IMR-90 (cell line): ENCODE measurements at regions not wholly inside any gene's neighbourhood (a gene's known extent, or its start where the extent isn't known, plus 50 kb on each side); places are given as distances from the start of the nearest gene placed in this dataset.

ENCODE experiments used
- ATAC-seq: fragments of 200-7000 bp; cut with Tn5 transposase; 2 replicates; pipeline ENCODE4 v1.9.1; 2020; ENCODE audit warnings: low read depth, mild to moderate bottlenecking, moderate library complexity
- BruUV-seq: library from RNA; stranded (reverse); fragments of 400-500 nt; replicated peaks from 2 replicates; lab custom pipeline; 2021; lab: Mats Ljungman, UMichigan
- CTCF ChIA-PET: fragments of 300-600 bp; formaldehyde crosslinking; extraction: SDS; loops from one replicate; lab custom pipeline; 2021; ENCODE audit warnings: antibody characterized with exemption; lab: Yijun Ruan, JAX
- POLR2A ChIA-PET: fragments of 300-600 bp; sonication (Branson Sonifier 250); formaldehyde crosslinking; loops from one replicate; lab custom pipeline; 2022; ENCODE audit warnings: antibody characterized with exemption; ENCODE audit not compliant: unreplicated experiment; lab: Charles Lee
- DNase-seq: peaks from one replicate; pipeline ENCODE4 v3.0.0; 2013
- H2AFZ ChIP-seq: replicated peaks from 2 replicates; pipeline ENCODE3; 2013; ENCODE audit warnings: low read length, mild to moderate bottlenecking; ENCODE audit not compliant: poor library complexity
- H2AK5ac ChIP-seq: 2 replicates; pipeline ENCODE4 v1.6.1; 2013; ENCODE audit warnings: low read depth, low read length, inconsistent platforms
- H2AK9ac ChIP-seq: replicated peaks from 2 replicates; pipeline ENCODE3; 2013; ENCODE audit warnings: mild to moderate bottlenecking, low read depth, low read length, moderate library complexity; ENCODE audit not compliant: poor library complexity
- H2BK120ac ChIP-seq: 2 replicates; pipeline ENCODE4 v1.6.1; 2013; ENCODE audit warnings: low read depth, low read length, inconsistent platforms
- H2BK15ac ChIP-seq: 3 replicates; pipeline ENCODE4 v1.6.1; 2013; ENCODE audit warnings: low read depth, low read length, inconsistent platforms
- H2BK20ac ChIP-seq: 2 replicates; pipeline ENCODE4 v1.6.1; 2013; ENCODE audit warnings: low read depth, mild to moderate bottlenecking, inconsistent platforms, low read length, moderate library complexity
- H2BK5ac ChIP-seq: 2 replicates; pipeline ENCODE4 v1.6.1; 2013; ENCODE audit warnings: mild to moderate bottlenecking, low read depth, low read length, inconsistent platforms; ENCODE audit not compliant: poor library complexity, severe bottlenecking
- H3K14ac ChIP-seq: replicated peaks from 2 replicates; pipeline ENCODE4 v1.6.1; 2013; ENCODE audit warnings: low read depth, low read length, inconsistent platforms
- H3K18ac ChIP-seq: 2 replicates; pipeline ENCODE4 v1.6.1; 2013; ENCODE audit warnings: low read depth, low read length, control low read depth
- H3K23ac ChIP-seq: 2 replicates; pipeline ENCODE4 v1.6.1; 2013; ENCODE audit warnings: low read depth, low read length, inconsistent platforms
- H3K27ac ChIP-seq: 2 replicates; pipeline ENCODE4 v1.5.1; 2013; ENCODE audit warnings: mild to moderate bottlenecking, control low read depth, low read length; ENCODE audit not compliant: insufficient read depth
- H3K27me3 ChIP-seq: 2 replicates; pipeline ENCODE4 v1.6.1; 2013; ENCODE audit warnings: low read length; ENCODE audit not compliant: control insufficient read depth, insufficient read depth
- H3K36me3 ChIP-seq: 2 replicates; pipeline ENCODE4 v1.6.1; 2013; ENCODE audit warnings: low read length, mixed read lengths; ENCODE audit not compliant: control insufficient read depth, insufficient read depth
- H3K4ac ChIP-seq: 2 replicates; pipeline ENCODE4 v1.6.1; 2013; ENCODE audit warnings: low read depth, low read length, inconsistent platforms
- H3K4me1 ChIP-seq: 2 replicates; pipeline ENCODE4 v1.6.1; 2013; ENCODE audit warnings: low read length, mixed read lengths; ENCODE audit not compliant: control insufficient read depth, insufficient read depth
- H3K4me2 ChIP-seq: 2 replicates; pipeline ENCODE4 v1.6.1; 2013; ENCODE audit warnings: low read depth, mild to moderate bottlenecking, control low read depth, low read length, moderate library complexity
- H3K4me3 ChIP-seq: 2 replicates; pipeline ENCODE4 v1.5.1; 2013; ENCODE audit warnings: low read depth, mild to moderate bottlenecking, control low read depth, low read length, moderate library complexity; ENCODE audit not compliant: insufficient read depth
- H3K56ac ChIP-seq: 2 replicates; pipeline ENCODE4 v1.6.1; 2013; ENCODE audit warnings: low read length, inconsistent platforms; ENCODE audit not compliant: insufficient read depth; ENCODE audit errors: extremely low read depth
- H3K79me1 ChIP-seq, 2 experiments: 2 replicates each; pipeline ENCODE4 v1.6.1; 2013; ENCODE audit warnings: low read length in 2 of 2, inconsistent platforms in 1 of 2, low read depth in 1 of 2
- H3K9ac ChIP-seq: 2 replicates; pipeline ENCODE4 v1.6.1; 2013; ENCODE audit warnings: low read depth, low read length, control low read depth
- H3K9me1 ChIP-seq: 2 replicates; pipeline ENCODE4 v1.6.1; 2013; ENCODE audit warnings: low read length, inconsistent platforms; ENCODE audit not compliant: insufficient read depth
- H3K9me3 ChIP-seq: 2 replicates; pipeline ENCODE4 v1.6.1; 2013; ENCODE audit warnings: low read length; ENCODE audit not compliant: control insufficient read depth, insufficient read depth
- H4K20me1 ChIP-seq: 2 replicates; pipeline ENCODE4 v1.6.1; 2013; ENCODE audit warnings: low read length, inconsistent platforms; ENCODE audit not compliant: insufficient read depth
- H4K5ac ChIP-seq: 2 replicates; pipeline ENCODE4 v1.6.1; 2013; ENCODE audit warnings: mild to moderate bottlenecking, low read depth, low read length, control low read depth
- H4K8ac ChIP-seq, 2 experiments: 2 replicates each; pipeline ENCODE4 v1.6.1; 2013; ENCODE audit warnings: low read depth in 2 of 2, low read length in 2 of 2, control low read depth in 1 of 2, inconsistent platforms in 1 of 2
- H4K91ac ChIP-seq: 2 replicates; pipeline ENCODE4 v1.6.1; 2013; ENCODE audit warnings: low read depth, low read length, inconsistent platforms; ENCODE audit not compliant: insufficient read depth
- CHD1 ChIP-seq: IDR thresholded peaks from 2 replicates; pipeline ENCODE4 v1.6.1; 2012; ENCODE audit warnings: low read depth, low read length, improper control_type of control experiment
- MAFK ChIP-seq: IDR thresholded peaks from 2 replicates; pipeline ENCODE4 v1.6.1; 2012; ENCODE audit warnings: low read depth, low read length, improper control_type of control experiment
- WGBS, 2 experiments: methylation state at CpG; one replicate each; pipeline versions ENCODE4 v1.1.5 to v1.1.7; 2013; ENCODE audit warnings: missing lambda C conversion rate in 2 of 2; ENCODE audit not compliant: insufficient read length in 1 of 2; ENCODE audit errors: extremely low coverage in 2 of 2; 5-methylcytosine and 5-hydroxymethylcytosine counted together
- dilution Hi-C: fragments of 300-500 bp; cut with HindIII; formaldehyde crosslinking; loops from one replicate; pipeline ENCODE4 v1.14.3; 2018; ENCODE audit warnings: low sequenced_read_pairs; ENCODE audit not compliant: unreplicated experiment
- in situ Hi-C: fragments of 300-500 bp; cut with MboI; formaldehyde crosslinking; loops from 3 replicates; pipeline ENCODE4 v1.14.3; 2019; ENCODE audit warnings: low sequenced_read_pairs, inconsistent platforms, mixed read lengths
- intact Hi-C: fragments of 100-400 bp; cut with micrococcal nuclease; formaldehyde crosslinking; loops from 2 replicates; pipeline ENCODE4 v1.10.0; 2022

DNA sequence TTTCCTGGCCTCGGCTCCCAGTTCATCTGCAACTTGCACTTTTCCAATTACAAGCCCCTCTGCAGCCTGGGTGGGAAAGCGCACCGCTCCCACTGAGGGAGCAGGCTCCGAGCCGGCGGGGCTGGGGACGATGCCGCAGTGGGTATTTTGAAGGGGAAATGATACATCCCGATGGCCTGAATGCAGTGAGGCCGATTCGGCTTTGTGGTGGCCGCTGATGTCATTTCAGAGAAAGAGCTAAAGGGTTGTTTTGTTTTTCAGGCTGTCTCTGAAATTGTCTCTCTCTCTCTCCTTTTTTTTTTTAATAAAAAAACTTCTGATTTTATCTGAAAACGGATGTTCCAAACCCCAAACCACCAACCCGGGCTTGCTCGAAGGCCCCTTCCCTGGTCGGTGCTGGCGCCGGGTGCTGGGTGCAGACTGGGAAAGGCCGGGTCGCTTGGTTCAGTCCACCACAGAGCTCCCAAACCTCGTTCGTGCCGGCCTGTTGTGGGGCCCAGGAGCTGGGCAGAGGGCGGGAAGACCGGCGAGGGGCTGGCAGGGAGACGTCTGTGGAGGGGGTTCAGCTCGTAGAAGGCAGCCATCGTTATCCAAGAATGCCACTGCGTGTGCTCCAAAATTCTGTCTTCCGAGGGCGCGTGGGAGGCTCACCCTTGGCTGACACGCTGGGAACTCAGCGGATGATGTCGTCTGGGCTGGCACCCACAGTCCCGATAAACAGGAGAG is 102.8 kb downstream of the FOXL1 start:
- TF ChIP-seq CHD1 (no peak), MAFK (no peak)
- Histone ChIP-seq H3K9me3 (no peaks in the 10 kb centered on the region), H3K4ac (peak overlapping the region; percentile 65), H2BK20ac (peak overlapping the region; percentile 57; the same call in 1 of the 2 replicates), H4K20me1 (no peaks in the 10 kb centered on the region), H3K9me1 (no peaks in the 10 kb centered on the region; the same call in none of the 2 replicates), H3K56ac (no peak overlapping the region), H2BK5ac (peak overlapping the region; percentile 52), H4K91ac (peak overlapping the region; percentile 66; the same call in 1 of the 2 replicates), H3K4me2 (no peak overlapping the region), H2AK5ac (peak overlapping the region; percentile 70; the same call in 1 of the 2 replicates), H3K36me3 (no peaks in the 10 kb centered on the region), H3K4me3 (no peak overlapping the region), H2BK15ac (peak overlapping the region; percentile 30; the same call in 1 of the 3 replicates), H2AK9ac (peak overlapping the region; percentile 77), H3K23ac (no peak overlapping the region), H2AFZ (peak overlapping the region; percentile 58), H3K14ac (peak overlapping the region; percentile 38), H3K4me1 (peaks cover 8% of the 10 kb centered on the region), H3K9ac (no peak overlapping the region), H3K79me1 (no peaks in the 10 kb centered on the region; a peak in 1 of 4 replicates), H4K5ac (peak overlapping the region; percentile 55), H2BK120ac (peak overlapping the region; percentile 81), H4K8ac (peak overlapping the region; percentile 51 to 76; a peak in 3 of 4 replicates), H3K27ac (no peak overlapping the region), H3K18ac (0 out of 2 replicates have a peak overlapping the region, but pooled peaks have one; percentile 56), H3K27me3 (no peaks in the 10 kb centered on the region; the same call in 1 of the 2 replicates)
- in situ Hi-C loops (no loop called here), dilution Hi-C loops (no loop called here), intact Hi-C loops (no loop called here)
- BruUV-seq, result no TSS peak
- ChIA-PET CTCF (interaction anchor here (0.6 kb wide), 2 partner anchors 11 to 358 kb away, joined by 4 to 6 read pairs; no protein-coding TSS in a partner anchor), POLR2A (no interaction called here)
- no peak for ATAC-seq
- 86% methylated on average over 14 of the region's 37 CpGs; no CpG with 5 or more reads in 1 of the 2 experiments for WGBS, 2 experiments
- no peak for DNase-seq
